GM12872 (cell line): ENCODE measurements at regions not wholly inside any gene's neighbourhood (a gene's known extent, or its start where the extent isn't known, plus 50 kb on each side); places are given as distances from the start of the nearest gene placed in this dataset.

ENCODE experiments used
- TF ChIP-seq, protein P1 (sequence below): IDR thresholded peaks from 3 replicates; pipeline ENCODE4 v1.5.1; 2011; ENCODE audit warnings: low read depth, mild to moderate bottlenecking, low read length, moderate library complexity; ENCODE audit not compliant: insufficient read depth

DNA sequence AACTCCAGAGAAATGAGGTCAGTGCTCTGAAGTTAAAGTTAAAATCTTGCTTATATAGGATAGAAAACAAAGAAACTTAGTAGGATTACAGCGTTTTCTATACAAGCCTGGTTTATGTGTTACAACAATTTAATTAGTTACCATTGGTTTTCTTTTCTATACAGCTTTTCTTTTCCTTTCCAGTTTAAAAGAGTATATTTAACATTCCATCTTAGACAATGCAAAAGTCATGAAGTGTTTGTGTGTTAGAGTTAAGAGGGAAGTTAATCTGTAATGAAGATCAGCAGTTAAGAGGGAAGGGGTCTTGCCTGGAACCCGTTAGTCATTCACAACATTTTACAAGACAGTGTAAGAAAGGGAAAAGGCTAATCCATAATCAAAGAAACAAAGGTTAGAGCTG lies 338.3 kb downstream of the OTUD1 start:
- TF ChIP-seq, protein P1, sequence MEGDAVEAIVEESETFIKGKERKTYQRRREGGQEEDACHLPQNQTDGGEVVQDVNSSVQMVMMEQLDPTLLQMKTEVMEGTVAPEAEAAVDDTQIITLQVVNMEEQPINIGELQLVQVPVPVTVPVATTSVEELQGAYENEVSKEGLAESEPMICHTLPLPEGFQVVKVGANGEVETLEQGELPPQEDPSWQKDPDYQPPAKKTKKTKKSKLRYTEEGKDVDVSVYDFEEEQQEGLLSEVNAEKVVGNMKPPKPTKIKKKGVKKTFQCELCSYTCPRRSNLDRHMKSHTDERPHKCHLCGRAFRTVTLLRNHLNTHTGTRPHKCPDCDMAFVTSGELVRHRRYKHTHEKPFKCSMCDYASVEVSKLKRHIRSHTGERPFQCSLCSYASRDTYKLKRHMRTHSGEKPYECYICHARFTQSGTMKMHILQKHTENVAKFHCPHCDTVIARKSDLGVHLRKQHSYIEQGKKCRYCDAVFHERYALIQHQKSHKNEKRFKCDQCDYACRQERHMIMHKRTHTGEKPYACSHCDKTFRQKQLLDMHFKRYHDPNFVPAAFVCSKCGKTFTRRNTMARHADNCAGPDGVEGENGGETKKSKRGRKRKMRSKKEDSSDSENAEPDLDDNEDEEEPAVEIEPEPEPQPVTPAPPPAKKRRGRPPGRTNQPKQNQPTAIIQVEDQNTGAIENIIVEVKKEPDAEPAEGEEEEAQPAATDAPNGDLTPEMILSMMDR, result no peak

DNA sequence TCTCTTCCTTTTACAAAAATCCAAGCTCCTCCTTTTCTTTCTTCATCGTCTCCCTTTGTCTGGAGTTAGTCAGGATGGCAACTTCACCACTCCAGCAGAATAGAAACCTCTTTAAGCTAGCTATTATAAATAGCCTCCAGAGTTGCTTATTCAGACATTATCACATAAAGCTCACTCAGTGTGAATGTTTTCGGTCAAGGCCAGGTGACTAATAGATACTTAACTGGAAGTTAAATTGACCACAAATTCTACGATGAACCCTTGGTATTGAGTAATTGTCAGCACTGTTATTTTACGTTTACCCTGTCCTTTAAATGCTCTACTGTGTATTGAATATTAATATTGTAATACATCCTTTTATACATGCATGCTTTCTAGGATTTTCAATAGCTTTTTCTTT lies 340.4 kb downstream of the OTUD1 start:
- TF ChIP-seq, protein P1, result no peak

DNA sequence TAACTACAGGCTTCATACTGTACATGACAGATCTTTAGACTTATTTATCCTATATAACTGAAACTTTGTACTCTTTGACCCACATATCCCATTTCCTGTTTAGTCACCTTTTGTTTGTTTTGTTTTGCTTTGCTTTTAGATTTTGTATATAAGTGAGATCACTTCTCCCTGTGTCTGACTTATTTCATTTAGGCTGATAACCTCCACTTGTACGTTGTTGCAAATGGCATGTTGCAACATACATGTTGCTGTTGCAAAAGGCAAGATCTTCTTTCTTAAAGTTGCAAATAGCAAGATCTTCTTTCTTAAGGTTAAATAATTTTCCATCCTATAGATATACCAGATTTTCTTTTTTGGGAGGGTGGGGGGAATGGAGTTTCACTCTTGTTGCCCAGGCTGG lies 341.5 kb downstream of the OTUD1 start:
- TF ChIP-seq, protein P1, result no peak

DNA sequence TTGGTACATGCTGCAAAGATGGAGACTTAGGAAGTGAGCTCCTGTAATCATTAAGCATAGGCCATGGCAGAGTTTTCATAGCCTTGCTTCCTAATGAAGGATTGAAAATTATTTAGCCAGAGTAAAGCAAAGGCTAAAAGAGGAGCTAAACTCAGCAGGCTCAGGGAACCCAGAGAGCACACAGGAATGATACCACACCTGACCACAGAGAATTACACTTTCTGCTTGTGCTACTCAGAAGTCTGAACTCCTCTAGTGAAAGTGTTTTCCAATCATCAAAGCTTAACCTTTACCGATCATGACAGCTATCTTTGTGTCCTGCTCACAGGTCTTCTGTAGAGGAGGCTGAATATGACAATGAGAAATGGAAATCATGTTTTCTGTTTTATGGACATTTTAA lies 347.7 kb downstream of the OTUD1 start:
- TF ChIP-seq, protein P1, result no peak

DNA sequence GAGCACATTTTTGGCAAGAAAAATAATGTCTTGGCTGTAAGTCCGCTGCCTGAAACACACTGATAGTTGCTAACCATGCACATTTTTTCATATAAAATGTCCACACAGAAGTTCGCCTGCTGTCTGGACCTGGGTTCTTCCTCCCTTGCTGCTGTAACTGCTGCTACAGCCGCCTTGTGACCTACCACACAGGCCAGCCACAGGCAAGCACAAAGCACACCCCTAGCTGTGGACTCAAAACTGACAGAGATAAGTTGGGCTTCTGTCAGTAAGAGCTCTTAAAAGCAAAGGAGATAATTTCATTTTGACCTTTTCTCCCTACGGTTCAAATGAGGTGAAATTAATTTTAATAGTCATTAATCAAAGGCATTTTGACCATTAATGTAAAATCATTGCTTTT lies 354.7 kb downstream of the OTUD1 start:
- TF ChIP-seq, protein P1, result no peak

DNA sequence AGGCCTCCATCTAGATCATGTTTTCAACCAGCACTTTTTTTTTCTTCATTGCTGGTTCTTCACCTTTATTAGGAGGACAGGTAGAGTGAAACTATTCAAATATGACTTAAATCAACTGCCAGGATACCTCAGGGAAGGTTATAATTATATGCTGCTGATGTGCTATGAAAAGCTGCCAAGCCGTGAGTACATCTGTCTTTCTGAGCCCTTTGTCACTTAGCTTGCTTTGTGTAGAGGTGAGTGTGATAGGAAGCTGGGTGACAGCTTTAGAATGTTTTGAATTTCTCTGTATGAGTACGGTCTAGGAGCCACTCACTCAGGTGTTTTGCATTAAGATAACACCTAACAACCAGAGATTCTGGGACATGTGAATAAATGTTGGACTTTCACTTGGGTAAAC lies 365.2 kb downstream of the OTUD1 start:
- TF ChIP-seq, protein P1, result no peak

DNA sequence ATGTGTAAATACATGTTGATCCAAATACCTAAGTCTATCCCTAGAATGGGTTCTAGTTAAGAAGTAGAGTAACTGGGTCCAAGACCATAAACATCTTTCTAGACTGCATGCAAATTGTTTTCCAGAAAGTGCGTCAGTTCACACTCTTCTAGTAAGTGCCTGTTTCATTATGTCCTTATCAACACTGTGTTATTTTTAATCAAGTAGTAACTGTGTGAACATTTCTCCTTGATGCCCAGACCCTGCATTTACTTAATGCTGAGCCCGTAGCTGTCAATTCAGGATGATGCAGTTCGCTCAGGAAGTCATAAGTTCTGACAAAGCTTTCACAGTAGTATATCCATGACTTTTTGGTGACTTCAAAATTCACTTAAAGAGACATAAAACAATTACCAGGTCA lies 374.8 kb downstream of the OTUD1 start:
- TF ChIP-seq, protein P1, result no peak

DNA sequence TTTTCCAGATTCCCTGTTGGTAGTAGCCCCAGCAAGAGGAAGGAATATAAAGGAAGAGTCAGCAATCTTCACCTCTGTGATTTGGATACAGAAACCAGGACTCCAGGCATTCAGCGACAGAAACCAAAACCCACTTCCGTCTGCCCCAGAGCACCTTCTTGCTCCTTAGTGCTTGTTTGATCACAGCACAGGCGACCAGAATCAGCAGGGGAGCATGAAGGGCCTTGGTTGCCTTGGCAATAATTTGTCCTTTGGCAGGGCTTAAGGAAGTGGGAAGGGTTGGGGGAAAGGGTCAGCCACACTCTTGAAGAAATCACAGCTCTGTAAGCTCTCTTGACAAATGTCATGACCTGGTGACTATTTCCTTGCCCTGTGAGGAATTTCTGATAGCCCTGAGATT lies 379.6 kb downstream of the OTUD1 start:
- TF ChIP-seq, protein P1, result no peak
